ENCODE measurements at regions not wholly inside any gene's neighbourhood (a gene's known extent, or its start where the extent isn't known, plus 50 kb on each side); places are given as distances from the start of the nearest gene placed in this dataset.

- TF ChIP-seq MAX (IDR thresholded peaks at IDR 0.05; ENCODE audit: low read depth) (no peak), EZH2phosphoT487 (IDR thresholded peaks at IDR 0.05; ENCODE audit: borderline replicate concordance, low read depth) (no peak)
Observed at GRCh38 chr2:877747-878146, 72.9 kb upstream of the SNTG2 start.
